ENCODE measurements at regions not wholly inside any gene's neighbourhood (a gene's known extent, or its start where the extent isn't known, plus 50 kb on each side); places are given as distances from the start of the nearest gene placed in this dataset.
"Not testable (repeated sequence)": the region's sequence is repeated elsewhere in the genome, so short reads cannot be mapped to it uniquely, and the experiment has no call there.

GRCh38 chr9:85487872-85488271, 253.9 kb downstream of the AGTPBP1 start:
- no peak for DNase-seq
- intact Hi-C loops (cut with DNase I), result no loop called here

GRCh38 chr9:85484235-85484634, 257.5 kb downstream of the AGTPBP1 start:
- intact Hi-C loops (cut with DNase I), result no loop called here
- DNase-seq, result no peak

- intact Hi-C loops (cut with DNase I), result no loop called here
- DNase-seq, result peak in 2 of 42 donors; percentile 8 to 21
Measured at GRCh38 chr9:85483208-85483607, 258.5 kb downstream of the AGTPBP1 start.

- no peak for DNase-seq
- intact Hi-C loops (cut with DNase I), result no loop called here
Measured at GRCh38 chr9:85479305-85479704, 262.4 kb downstream of the AGTPBP1 start.

- intact Hi-C loops (cut with DNase I), result no loop called here
Measured at GRCh38 chr9:85478847-85479246, 262.9 kb downstream of the AGTPBP1 start.

GRCh38 chr9:85474896-85475295, 266.9 kb downstream of the AGTPBP1 start:
- intact Hi-C loops (cut with DNase I); DNase-seq: not testable (repeated sequence)

More at GRCh38 chr9:85478847-85479246, 262.9 kb downstream of the AGTPBP1 start:
- DNase-seq, result no peak

GRCh38 chr9:85471791-85472190, 270.0 kb downstream of the AGTPBP1 start:
- intact Hi-C loops (cut with DNase I), result no loop called here

GRCh38 chr9:85469041-85469440, 272.7 kb downstream of the AGTPBP1 start:
- intact Hi-C loops (cut with DNase I), result no loop called here
- DNase-seq, result no peak

More at GRCh38 chr9:85471791-85472190, 270.0 kb downstream of the AGTPBP1 start:
- no peak for DNase-seq

- DNase-seq, result no peak
- intact Hi-C loops (cut with DNase I), result no loop called here
Measured at GRCh38 chr9:85466834-85467233, 274.9 kb downstream of the AGTPBP1 start.

GRCh38 chr9:85458114-85458864, 283.5 kb downstream of the AGTPBP1 start:
- DNase-seq; intact Hi-C loops (cut with DNase I): not testable (repeated sequence)

- intact Hi-C loops (cut with DNase I), result no loop called here
- no peak for DNase-seq
Measured at GRCh38 chr9:85453850-85454249, 287.9 kb downstream of the AGTPBP1 start.

GRCh38 chr9:85452841-85453240, 288.9 kb downstream of the AGTPBP1 start:
- intact Hi-C loops (cut with DNase I), result no loop called here
- DNase-seq, result no peak

GRCh38 chr9:85451680-85452079, 290.1 kb downstream of the AGTPBP1 start:
- intact Hi-C loops (cut with DNase I), result no loop called here
- no peak for DNase-seq

GRCh38 chr9:85445887-85446286, 295.9 kb downstream of the AGTPBP1 start:
- no peak for DNase-seq
- intact Hi-C loops (cut with DNase I), result no loop called here

GRCh38 chr9:85444243-85444642, 297.5 kb downstream of the AGTPBP1 start:
- peak in 18 of 42 donors; percentile 16 to 66 (median 51) for DNase-seq
- intact Hi-C loops (cut with DNase I), result no loop called here

GRCh38 chr9:85443190-85443598, 298.6 kb downstream of the AGTPBP1 start:
- intact Hi-C loops (cut with DNase I), result no loop called here
- DNase-seq, result peak in 1 of 42 donors; percentile 43

GRCh38 chr9:85439791-85440190, 302.0 kb downstream of the AGTPBP1 start:
- peak in 1 of 42 donors; percentile 39 for DNase-seq
- intact Hi-C loops (cut with DNase I), result no loop called here

- intact Hi-C loops (cut with DNase I), result not testable (repeated sequence)
- DNase-seq, result peak in 7 of 42 donors; percentile 41 to 60 (median 48)
Measured at GRCh38 chr9:85433956-85434355, 307.8 kb downstream of the AGTPBP1 start.

GRCh38 chr9:85433551-85433950, 308.2 kb downstream of the AGTPBP1 start:
- DNase-seq; intact Hi-C loops (cut with DNase I): not testable (repeated sequence)

- no peak for DNase-seq
- intact Hi-C loops (cut with DNase I), result no loop called here
Measured at GRCh38 chr9:85433046-85433445, 308.7 kb downstream of the AGTPBP1 start.

- DNase-seq, result no peak
- intact Hi-C loops (cut with DNase I), result no loop called here
Measured at GRCh38 chr9:85432599-85432998, 309.2 kb downstream of the AGTPBP1 start.

Measured in head of caudate nucleus (tissue), 42 donors.